CD4-positive, alpha-beta T cell treated with Interleukin-15 for 1 hour (primary cell): ENCODE measurements at regions not wholly inside any gene's neighbourhood (a gene's known extent, or its start where the extent isn't known, plus 50 kb on each side); places are given as distances from the start of the nearest gene placed in this dataset.

Experiments used
- DNase-seq: peaks from one replicate; pipeline ENCODE4 v3.0.0-alpha.2; 2020

DNA sequence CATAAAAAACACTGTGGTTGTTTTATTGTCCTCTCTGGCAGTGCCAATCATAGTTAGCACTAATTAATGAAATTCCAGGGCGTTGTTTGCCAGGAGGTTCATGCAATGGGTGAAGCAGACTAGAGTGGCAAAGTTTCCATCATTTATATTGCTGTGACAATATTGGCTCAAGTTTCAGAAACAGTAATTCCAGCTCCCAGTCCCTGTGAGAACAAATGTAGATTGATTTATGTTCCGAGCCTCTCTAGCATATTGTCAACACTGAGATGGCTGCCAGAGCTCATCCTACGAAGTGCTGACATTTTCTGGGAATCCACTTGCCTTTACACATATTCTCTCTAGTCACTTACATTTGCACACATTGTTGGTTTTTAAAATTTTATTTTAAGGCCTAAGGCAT is 440.0 kb upstream of the IGFBP7 start:
- DNase-seq: no peak

DNA sequence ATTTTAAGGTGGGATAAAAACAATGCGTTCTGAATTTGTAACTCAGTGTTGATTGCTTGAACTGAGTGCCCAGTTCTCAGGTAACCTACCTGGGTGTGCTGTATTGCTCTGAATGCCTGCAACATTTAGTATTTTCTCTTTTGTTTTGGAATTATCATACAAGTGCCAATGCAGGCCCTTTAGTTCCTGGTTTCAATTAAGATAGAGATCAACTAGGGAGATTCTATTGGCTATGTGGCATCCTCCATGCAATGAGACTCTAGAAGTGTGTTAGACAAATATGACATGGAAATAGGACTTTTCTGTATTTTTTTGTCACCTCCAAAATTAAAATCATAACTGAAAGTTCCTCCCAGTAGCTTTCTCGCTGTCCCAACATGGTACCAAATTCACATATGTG is 438.7 kb upstream of the IGFBP7 start:
- DNase-seq: no peak

- DNase-seq: no peak
These were observed 434.8 kb upstream of the IGFBP7 start for GRCh38 chr4:57544811-57545654.

DNA sequence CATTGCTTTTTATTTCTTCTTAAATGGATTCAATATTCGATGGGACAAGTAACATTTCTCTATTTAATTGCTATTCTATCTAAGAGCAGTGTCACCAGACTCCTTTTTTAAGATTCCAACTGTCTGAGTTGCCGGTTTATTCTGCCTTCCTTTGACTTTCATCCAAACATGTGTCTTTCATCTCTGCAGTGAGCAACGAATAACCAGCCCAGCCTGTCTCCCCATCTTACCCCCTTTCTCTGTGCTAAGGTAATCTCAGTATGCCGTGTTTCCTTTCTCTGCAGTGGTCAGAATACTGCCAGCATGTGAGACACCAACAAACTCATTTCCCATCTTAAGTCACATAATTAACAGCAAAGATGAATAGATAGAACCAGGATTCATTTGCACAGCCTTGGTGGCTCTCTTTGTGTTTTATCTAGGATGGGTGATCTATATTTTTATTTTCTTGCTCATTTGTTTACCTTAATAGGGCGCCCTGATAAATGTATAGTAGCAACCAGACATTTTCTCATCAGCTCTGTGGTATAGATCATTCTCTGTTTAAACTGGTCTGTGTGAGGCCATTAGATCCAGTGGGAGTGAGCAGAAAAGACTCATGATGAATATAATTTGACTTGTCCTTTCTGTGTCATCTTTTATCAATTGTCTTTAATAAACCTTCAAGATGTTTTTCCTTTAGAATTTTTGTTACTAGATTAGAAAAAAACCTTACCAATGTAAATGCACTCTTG is 394.8 kb upstream of the IGFBP7 start:
- no peak for DNase-seq

DNA sequence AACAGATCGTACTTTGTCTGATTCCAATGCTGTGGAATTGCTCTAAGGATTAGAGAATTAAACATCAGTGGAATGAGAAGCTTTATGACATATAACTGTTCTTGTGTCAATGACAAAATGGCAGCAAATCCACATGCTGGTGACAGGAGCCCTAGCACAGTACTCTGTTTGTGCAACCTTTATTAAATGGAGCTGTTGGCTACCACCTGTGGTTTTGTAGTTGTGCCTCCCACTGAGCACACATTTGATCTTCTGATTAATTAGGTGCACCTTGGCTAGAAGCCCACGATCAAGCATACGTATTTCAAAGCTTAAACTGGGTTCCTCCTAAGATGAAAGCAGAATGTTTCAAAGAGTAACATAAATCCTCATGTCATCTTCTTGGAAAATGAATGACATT is 394.0 kb upstream of the IGFBP7 start:
- DNase-seq: no peak

- no peak for DNase-seq
These were observed 391.5 kb upstream of the IGFBP7 start for GRCh38 chr4:57501720-57502119.

- DNase-seq: no peak
These were observed 389.6 kb upstream of the IGFBP7 start for GRCh38 chr4:57499786-57500185.

GRCh38 chr4:57498251-57498650 is 388.1 kb upstream of the IGFBP7 start:
- no peak for DNase-seq

GRCh38 chr4:57496697-57497471 is 386.7 kb upstream of the IGFBP7 start:
- no peak for DNase-seq

GRCh38 chr4:57494821-57495220 is 384.6 kb upstream of the IGFBP7 start:
- DNase-seq: no peak

GRCh38 chr4:57492251-57492878 is 382.2 kb upstream of the IGFBP7 start:
- no peak for DNase-seq

- DNase-seq: no peak
These were observed 381.2 kb upstream of the IGFBP7 start for GRCh38 chr4:57491388-57491787.

DNA sequence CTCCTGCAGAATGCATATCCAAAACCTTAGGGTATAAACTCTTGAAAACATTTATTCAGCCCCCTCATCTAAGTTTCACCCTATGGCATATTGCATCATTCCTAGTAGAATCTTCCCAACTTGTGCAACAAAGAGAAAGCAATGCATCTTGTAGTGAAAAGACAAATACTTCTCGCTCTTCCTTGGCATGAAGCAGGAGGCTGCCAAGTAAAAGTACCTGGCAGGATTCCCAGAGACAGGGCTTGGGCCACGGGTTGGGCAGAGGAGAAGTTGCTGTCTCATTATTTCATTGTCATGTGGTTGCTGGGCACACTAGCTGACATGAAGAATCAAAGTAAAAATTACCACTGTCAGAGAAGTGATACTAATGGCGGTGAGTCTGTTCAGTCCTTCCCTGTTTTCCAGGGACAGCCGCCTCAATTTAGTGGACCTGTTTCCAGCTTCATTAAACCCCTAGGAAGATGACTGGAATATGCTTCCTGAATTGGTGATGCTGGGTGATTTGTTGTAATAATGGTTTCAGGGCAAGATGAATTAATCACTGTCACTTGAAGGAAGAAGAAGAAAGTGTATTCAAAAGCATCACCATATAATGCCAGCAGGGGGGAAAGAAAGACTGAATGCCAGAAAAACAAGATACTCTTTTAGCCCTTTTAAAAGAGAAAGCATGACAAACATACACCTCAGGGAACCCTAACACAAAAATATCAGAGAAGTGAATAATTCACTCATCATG is 380.5 kb upstream of the IGFBP7 start:
- DNase-seq: no peak

DNA sequence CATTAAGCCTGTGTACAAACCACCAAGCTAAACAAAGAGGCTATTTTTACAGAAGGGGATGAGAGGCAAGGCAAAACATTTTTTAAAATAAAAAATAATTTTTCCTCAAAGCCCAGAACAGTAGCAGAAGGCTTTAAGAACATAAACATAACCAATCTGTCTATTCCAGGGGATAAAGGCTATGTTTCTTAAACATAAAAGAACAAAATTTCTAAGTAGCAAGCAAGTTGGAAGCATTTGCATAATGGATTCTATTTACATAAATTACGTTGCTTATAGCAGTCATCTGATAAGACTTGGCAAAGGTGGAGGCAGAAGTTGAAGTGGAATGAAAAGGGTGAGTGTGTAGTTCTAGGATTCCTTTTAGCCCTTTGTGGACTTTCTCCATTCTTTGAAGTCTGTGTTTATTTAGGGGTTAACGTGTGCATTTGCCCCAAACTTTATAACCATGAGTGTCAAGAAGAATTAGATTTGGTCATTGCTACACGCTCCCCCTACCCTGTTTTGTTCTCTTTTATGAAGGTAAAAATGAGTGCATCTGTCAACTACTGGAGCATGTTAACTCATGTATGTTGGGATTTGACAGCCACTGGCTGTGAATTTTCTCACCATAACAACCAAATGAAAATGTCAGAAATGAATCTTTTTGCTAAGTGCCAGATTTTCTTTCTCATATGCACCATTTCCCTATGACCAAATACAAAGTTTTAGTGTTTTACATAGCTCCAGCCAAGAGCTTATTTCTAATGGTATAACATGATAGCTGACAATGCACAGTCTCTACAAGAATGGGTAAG is 378.4 kb upstream of the IGFBP7 start:
- no peak for DNase-seq

GRCh38 chr4:57475424-57475823 is 365.2 kb upstream of the IGFBP7 start:
- no peak for DNase-seq

- no peak for DNase-seq
These were observed 355.3 kb upstream of the IGFBP7 start for GRCh38 chr4:57465321-57466056.

GRCh38 chr4:57462843-57463242 is 352.7 kb upstream of the IGFBP7 start:
- DNase-seq: no peak

- no peak for DNase-seq
These were observed 350.8 kb upstream of the IGFBP7 start for GRCh38 chr4:57460967-57461366.

DNA sequence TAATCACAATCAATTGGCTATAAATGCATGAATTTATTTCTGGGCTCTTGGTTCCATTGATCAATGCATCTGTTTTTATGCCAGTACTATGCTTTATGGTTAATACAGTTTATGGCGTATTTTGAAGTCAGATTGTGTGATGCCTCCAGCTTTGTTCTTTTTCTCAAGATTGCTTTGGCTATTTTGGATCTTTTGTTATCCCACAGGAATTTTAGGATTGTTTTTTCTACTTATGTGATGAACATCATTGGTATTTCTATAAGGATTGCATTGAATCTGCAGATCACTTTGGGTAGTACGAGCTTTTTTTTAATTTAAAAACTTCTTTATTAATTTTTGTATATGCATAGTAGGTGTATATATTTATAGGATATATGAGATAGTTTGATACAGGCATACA is 338.7 kb upstream of the IGFBP7 start:
- no peak for DNase-seq

DNA sequence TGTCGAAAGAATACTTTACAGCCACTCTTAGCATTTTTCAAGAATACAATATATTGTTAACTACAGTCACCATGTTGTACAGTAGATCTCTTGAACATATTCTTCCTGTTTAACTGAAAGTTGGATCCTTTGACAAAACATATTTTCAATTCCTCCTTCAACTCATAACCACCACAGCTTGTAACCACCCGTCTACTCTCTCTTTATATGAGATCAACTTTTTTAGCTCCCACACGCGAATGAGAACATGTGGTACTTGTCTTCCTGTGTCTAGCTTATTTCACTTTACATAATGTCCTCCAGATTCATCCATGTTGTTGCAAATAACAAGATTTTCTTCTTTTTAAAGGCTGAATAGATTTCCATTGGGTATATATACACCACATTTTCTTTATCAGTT is 338.3 kb upstream of the IGFBP7 start:
- DNase-seq: no peak

- DNase-seq: no peak
These were observed 336.1 kb upstream of the IGFBP7 start for GRCh38 chr4:57446266-57446665.
